ENCODE measurements at regions not wholly inside any gene's neighbourhood (a gene's known extent, or its start where the extent isn't known, plus 50 kb on each side); places are given as distances from the start of the nearest gene placed in this dataset.

- ChIA-PET POLR2A (ENCODE audit: unreplicated experiment) (no interaction called here), CTCF (interaction anchor here (1.5 kb wide), 1 partner anchor 25 kb away, joined by 3 read pairs; no protein-coding TSS in a partner anchor)
- Histone ChIP-seq H2BK20ac (ENCODE audit: low read depth, low read length) (no peak overlapping the region), H3K27ac (ENCODE audit: insufficient read depth, low read length) (no peak overlapping the region), H3K9me3 (ENCODE audit: control insufficient read depth, insufficient read depth, low read length) (no peaks in the 10 kb centered on the region), H3K4me1 (ENCODE audit: control insufficient read depth, insufficient read depth, low read length) (no peaks in the 10 kb centered on the region; the same call in 1 of the 2 replicates), H4K8ac (ENCODE audit: low read depth in 2 of 2, low read length in 2 of 2) (no peak overlapping the region), H3K18ac (ENCODE audit: low read depth, low read length) (no peak overlapping the region), H2BK120ac (ENCODE audit: low read depth, low read length) (no peak overlapping the region), H3K4ac (ENCODE audit: low read depth, low read length) (no peak overlapping the region), H3K9me1 (ENCODE audit: insufficient read depth, low read length) (no peaks in the 10 kb centered on the region), H3K4me2 (ENCODE audit: low read depth, low read length) (no peak overlapping the region), H3K56ac (ENCODE audit: extremely low read depth, insufficient read depth, low read length) (no peak overlapping the region), H3K9ac (ENCODE audit: low read depth, low read length) (no peak overlapping the region), H3K4me3 (ENCODE audit: insufficient read depth, low read depth, low read length) (no peak overlapping the region), H2BK5ac (ENCODE audit: low read depth, low read length, poor library complexity, severe bottlenecking) (no peak overlapping the region), H3K14ac (replicated peaks; ENCODE audit: low read depth, low read length) (no peak overlapping the region), H4K91ac (ENCODE audit: insufficient read depth, low read depth, low read length) (no peak overlapping the region), H4K5ac (ENCODE audit: low read depth, low read length) (no peak overlapping the region), H2AK5ac (ENCODE audit: low read depth, low read length) (no peak overlapping the region), H4K20me1 (ENCODE audit: insufficient read depth, low read length) (no peaks in the 10 kb centered on the region), H3K23ac (ENCODE audit: low read depth, low read length) (no peak overlapping the region), H2AK9ac (replicated peaks; ENCODE audit: low read depth, low read length, poor library complexity) (no peak overlapping the region), H2AFZ (replicated peaks; ENCODE audit: low read length, poor library complexity) (no peak overlapping the region), H2BK15ac (ENCODE audit: low read depth, low read length) (no peak overlapping the region), H3K79me1 (ENCODE audit: low read depth in 1 of 2, low read length in 2 of 2) (no peaks in the 10 kb centered on the region), H3K27me3 (ENCODE audit: control insufficient read depth, insufficient read depth, low read length) (no peaks in the 10 kb centered on the region), H3K36me3 (ENCODE audit: control insufficient read depth, insufficient read depth, low read length) (no peaks in the 10 kb centered on the region)
- intact Hi-C loops (cut with micrococcal nuclease) = no loop called here
- TF ChIP-seq RAD21 (IDR thresholded peaks at IDR 0.05; ENCODE audit: low read length) (no peak), USF2 (IDR thresholded peaks at IDR 0.05; ENCODE audit: low read depth, low read length) (no peak), MAFK (IDR thresholded peaks at IDR 0.05; ENCODE audit: low read depth, low read length) (no peak), CEBPB (IDR thresholded peaks at IDR 0.05; ENCODE audit: low read depth, low read length) (no peak), RCOR1 (IDR thresholded peaks at IDR 0.05; ENCODE audit: insufficient replicate concordance, low read length) (no peak), RFX5 (IDR thresholded peaks at IDR 0.05; ENCODE audit: low read depth, low read length) (no peak), SMC3 (IDR thresholded peaks at IDR 0.05; ENCODE audit: low read depth, low read length) (no peak), CTCF (conservative IDR thresholded peaks at IDR 0.05; ENCODE audit: low read depth, low read length) (no peak), ELK1 (IDR thresholded peaks at IDR 0.05; ENCODE audit: borderline replicate concordance, low read depth, low read length) (no peak), NFE2L2 (IDR thresholded peaks at IDR 0.05; ENCODE audit: low read depth, low read length) (no peak), BHLHE40 (IDR thresholded peaks at IDR 0.05; ENCODE audit: low read depth, low read length) (no peak), MXI1 (IDR thresholded peaks at IDR 0.05; ENCODE audit: borderline replicate concordance, low read depth, low read length) (no peak), FOS (IDR thresholded peaks at IDR 0.05; ENCODE audit: low read depth, low read length) (no peak), CHD1 (IDR thresholded peaks at IDR 0.05; ENCODE audit: low read depth, low read length) (no peak), POLR2A (IDR thresholded peaks at IDR 0.05; ENCODE audit: low read depth, low read length) (no peak), MAZ (IDR thresholded peaks at IDR 0.05; ENCODE audit: borderline replicate concordance, low read depth, low read length) (no peak)
- no peak for ATAC-seq (ENCODE audit: low read depth)
- BruUV-seq (replicated peaks) = no TSS peak
- DNase-seq = no peak
- WGBS, 2 experiments (ENCODE audit: extremely low coverage in 2 of 2, insufficient read length in 1 of 2) = no CpG with 5 or more reads among the region's 4 CpGs
- in situ Hi-C loops (cut with MboI; ENCODE audit: low sequenced_read_pairs) = no loop called here
- dilution Hi-C loops (cut with HindIII; ENCODE audit: low sequenced_read_pairs, unreplicated experiment) = no loop called here
Measured at GRCh38 chr2:62564380-62565137, 58.6 kb upstream of the TMEM17 start.

Measured in IMR-90 (cell line).